ENCODE measurements at regions not wholly inside any gene's neighbourhood (a gene's known extent, or its start where the extent isn't known, plus 50 kb on each side); places are given as distances from the start of the nearest gene placed in this dataset.

DNA sequence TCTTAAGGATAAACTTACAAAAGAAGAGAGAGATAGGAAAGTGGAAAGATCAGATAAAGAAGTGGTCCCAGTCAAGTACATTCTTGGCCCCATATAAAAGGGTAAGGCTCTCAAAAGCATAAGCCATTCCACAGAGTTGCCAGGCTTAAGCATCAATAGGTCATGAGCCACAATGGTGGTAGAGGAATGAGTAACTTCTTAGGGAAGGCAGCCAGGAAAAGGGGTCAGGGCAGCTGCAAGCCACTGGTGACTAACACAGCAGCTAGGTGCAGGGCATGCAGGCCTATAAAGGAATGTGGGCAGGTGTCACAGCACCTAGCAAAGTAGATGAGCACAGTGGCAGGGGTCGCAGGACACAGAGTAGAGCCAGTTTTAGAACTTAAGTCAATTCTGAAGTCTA is 302.6 kb upstream of the FAT3 start:
- TF ChIP-seq, protein P1, sequence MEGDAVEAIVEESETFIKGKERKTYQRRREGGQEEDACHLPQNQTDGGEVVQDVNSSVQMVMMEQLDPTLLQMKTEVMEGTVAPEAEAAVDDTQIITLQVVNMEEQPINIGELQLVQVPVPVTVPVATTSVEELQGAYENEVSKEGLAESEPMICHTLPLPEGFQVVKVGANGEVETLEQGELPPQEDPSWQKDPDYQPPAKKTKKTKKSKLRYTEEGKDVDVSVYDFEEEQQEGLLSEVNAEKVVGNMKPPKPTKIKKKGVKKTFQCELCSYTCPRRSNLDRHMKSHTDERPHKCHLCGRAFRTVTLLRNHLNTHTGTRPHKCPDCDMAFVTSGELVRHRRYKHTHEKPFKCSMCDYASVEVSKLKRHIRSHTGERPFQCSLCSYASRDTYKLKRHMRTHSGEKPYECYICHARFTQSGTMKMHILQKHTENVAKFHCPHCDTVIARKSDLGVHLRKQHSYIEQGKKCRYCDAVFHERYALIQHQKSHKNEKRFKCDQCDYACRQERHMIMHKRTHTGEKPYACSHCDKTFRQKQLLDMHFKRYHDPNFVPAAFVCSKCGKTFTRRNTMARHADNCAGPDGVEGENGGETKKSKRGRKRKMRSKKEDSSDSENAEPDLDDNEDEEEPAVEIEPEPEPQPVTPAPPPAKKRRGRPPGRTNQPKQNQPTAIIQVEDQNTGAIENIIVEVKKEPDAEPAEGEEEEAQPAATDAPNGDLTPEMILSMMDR (IDR thresholded peaks at IDR 0.05) = no peak
- TF ChIP-seq EP300 (IDR thresholded peaks at IDR 0.05) = no peak
- TF ChIP-seq POLR2AphosphoS5 (IDR thresholded peaks at IDR 0.05) = no peak
- no peak for TF ChIP-seq POLR2A (IDR thresholded peaks at IDR 0.05)
- no peaks in the 10 kb centered on the region for H3K9me3 ChIP-seq
- no peaks in the 10 kb centered on the region for H3K36me3 ChIP-seq
- no peak for ATAC-seq
- no peak overlapping the region for H3K4me3 ChIP-seq
- no peak overlapping the region for H3K27ac ChIP-seq
- peaks cover 0 to 7% (median 0%) of the 10 kb centered on the region in 3 donors for H3K4me1 ChIP-seq
- no peaks in the 10 kb centered on the region for H3K27me3 ChIP-seq
- WGBS, 2 donors (ENCODE audit: low coverage in 1 of 2) = 92 to 100% methylated on average over 1 of the region's 1 CpG

- Histone ChIP-seq H3K9me3 (no peaks in the 10 kb centered on the region), H3K27ac (no peak overlapping the region), H3K36me3 (no peaks in the 10 kb centered on the region), H3K27me3 (no peaks in the 10 kb centered on the region), H3K4me1 (no peaks in the 10 kb centered on the region), H3K4me3 (no peak overlapping the region)
- no peak for ATAC-seq
- TF ChIP-seq, protein P1 (IDR thresholded peaks at IDR 0.05) = no peak
- TF ChIP-seq POLR2AphosphoS5 (IDR thresholded peaks at IDR 0.05) = no peak
- TF ChIP-seq EP300 (IDR thresholded peaks at IDR 0.05) = no peak
- no peak for TF ChIP-seq POLR2A (IDR thresholded peaks at IDR 0.05)
Measured at GRCh38 chr11:91913407-91913806, 311.2 kb upstream of the FAT3 start.

DNA sequence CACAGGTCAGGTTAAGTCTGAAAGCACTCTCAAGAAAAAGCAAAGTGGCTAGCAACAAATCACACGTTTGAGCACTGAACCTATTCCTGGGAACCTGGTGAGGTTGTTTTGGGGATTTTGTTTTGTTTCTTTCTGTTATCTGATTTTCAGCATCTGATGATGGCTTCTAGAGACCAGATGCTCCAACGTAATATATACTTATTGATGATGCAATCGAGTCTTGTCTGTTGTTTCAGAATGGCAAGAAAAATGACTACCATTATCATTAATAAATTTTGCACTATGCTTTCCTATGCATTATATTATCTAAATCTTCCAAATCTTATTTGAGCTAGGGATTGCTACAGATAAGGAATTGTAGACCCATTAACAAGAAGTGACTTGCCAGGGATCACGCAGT is 312.3 kb upstream of the FAT3 start:
- Histone ChIP-seq H3K4me1 (no peaks in the 10 kb centered on the region), H3K9me3 (no peaks in the 10 kb centered on the region), H3K27ac (no peak overlapping the region), H3K36me3 (no peaks in the 10 kb centered on the region), H3K27me3 (no peaks in the 10 kb centered on the region), H3K4me3 (no peak overlapping the region)
- 77 to 82% methylated on average over 3 to 4 of the region's 4 CpGs for WGBS, 2 donors (ENCODE audit: low coverage in 1 of 2)
- TF ChIP-seq POLR2A (IDR thresholded peaks at IDR 0.05) = no peak
- TF ChIP-seq EP300 (IDR thresholded peaks at IDR 0.05) = no peak
- TF ChIP-seq POLR2AphosphoS5 (IDR thresholded peaks at IDR 0.05) = no peak
- TF ChIP-seq, protein P1 (IDR thresholded peaks at IDR 0.05) = no peak
- no peak for ATAC-seq

DNA sequence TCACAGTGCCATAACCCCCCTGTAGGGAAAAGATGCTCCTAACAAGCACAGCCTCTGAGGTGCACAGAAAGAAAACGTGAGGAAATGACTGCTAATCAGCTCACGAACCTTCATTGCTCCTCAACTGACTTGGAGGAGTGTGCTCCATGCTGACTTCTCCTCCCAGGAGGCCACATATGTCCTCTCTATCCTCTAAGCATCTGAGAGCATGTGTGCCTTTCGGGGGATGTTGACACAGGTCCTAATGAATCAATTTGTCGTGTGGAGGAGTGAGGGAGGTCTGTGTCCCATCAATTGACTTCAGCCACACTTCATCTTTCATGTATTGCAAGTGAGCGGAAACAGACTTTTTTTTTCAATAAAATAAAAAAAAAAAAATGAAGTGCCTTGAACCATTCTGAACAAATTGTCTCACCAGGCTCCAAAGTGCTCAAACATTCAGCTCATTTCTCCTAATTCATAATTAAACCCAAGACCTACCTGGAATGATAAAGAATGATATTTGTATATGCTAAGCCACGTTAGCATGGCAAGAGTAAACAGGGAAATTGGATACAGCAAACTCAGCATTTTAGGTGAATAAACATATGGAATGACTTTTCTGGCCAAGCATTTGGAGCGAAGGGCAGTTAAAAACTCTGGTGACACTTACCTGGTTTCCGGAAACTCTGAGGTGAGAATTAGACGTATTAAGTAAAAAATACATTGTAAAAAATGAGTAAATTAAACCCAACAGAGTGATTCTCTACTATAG is 317.6 kb upstream of the FAT3 start:
- no peak overlapping the region for H3K27ac ChIP-seq
- no peaks in the 10 kb centered on the region for H3K27me3 ChIP-seq
- no peak for TF ChIP-seq POLR2AphosphoS5 (IDR thresholded peaks at IDR 0.05)
- TF ChIP-seq, protein P1 (IDR thresholded peaks at IDR 0.05) = no peak
- TF ChIP-seq EP300 (IDR thresholded peaks at IDR 0.05) = no peak
- TF ChIP-seq POLR2A (IDR thresholded peaks at IDR 0.05) = no peak
- WGBS, 2 donors (ENCODE audit: low coverage in 1 of 2) = 84 to 87% methylated on average over 6 to 8 of the region's 9 CpGs
- H3K4me3 ChIP-seq = no peak overlapping the region
- no peak for ATAC-seq
- H3K9me3 ChIP-seq = no peaks in the 10 kb centered on the region
- no peaks in the 10 kb centered on the region for H3K36me3 ChIP-seq
- H3K4me1 ChIP-seq = no peaks in the 10 kb centered on the region
